Spleen (tissue), 7 donors: ENCODE measurements at regions not wholly inside any gene's neighbourhood (a gene's known extent, or its start where the extent isn't known, plus 50 kb on each side); places are given as distances from the start of the nearest gene placed in this dataset.

ENCODE experiments used
- POLR2A ChIP-seq, 3 donors: fragments of 450-650 bp; IDR thresholded peaks; one replicate each; pipeline ENCODE4 v1.5.1; 2017; ENCODE audit warnings: antibody characterized with exemption in 3 of 3, mild to moderate bottlenecking in 1 of 3
- TF ChIP-seq, protein P1 (sequence below), 11 experiments: fragments of 200-600 bp in 7 of 11; fragments of 450-650 bp in 4 of 11; sonication (generic) in 4 of 11; IDR thresholded peaks in 8 of 11; conservative IDR thresholded peaks in 3 of 11; 1 replicate in 7 of 11; 2 replicates in 4 of 11; pipeline versions ENCODE4 v1.4.0 to v1.8.0; 2016 to 2021; ENCODE audit warnings: antibody characterized with exemption in 11 of 11, inconsistent platforms in 4 of 11, mild to moderate bottlenecking in 1 of 11
- donor health status: DM: no; HTN: no; CAD: no; lungs with moderate emphysema.
- donor health status: DM: no; HTN: no; CAD: no.
- donor health status: DM: no; HTN: no; CAD: no.

DNA sequence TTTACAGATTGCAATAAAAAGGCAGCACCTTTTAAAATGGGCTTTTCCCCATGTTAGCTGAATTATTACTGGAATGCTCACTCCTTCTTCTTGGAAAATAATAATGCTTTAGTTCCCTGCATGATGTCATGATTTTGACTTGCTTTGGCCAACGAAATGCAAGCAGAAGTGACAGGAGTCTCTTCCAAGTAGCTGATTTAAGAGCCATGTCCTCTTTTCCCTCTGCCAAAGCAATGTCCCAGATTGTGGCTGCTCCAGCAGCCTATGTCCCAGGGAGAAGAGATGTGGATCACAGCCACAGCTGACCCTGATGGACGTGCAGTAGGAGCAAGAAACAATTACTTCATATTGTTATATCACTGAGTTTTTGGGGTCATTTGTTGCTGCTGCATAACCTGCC lies 246.6 kb downstream of the HAPSTR1 start:
- no peak for TF ChIP-seq POLR2A (IDR thresholded peaks at IDR 0.05)
- TF ChIP-seq, protein P1, sequence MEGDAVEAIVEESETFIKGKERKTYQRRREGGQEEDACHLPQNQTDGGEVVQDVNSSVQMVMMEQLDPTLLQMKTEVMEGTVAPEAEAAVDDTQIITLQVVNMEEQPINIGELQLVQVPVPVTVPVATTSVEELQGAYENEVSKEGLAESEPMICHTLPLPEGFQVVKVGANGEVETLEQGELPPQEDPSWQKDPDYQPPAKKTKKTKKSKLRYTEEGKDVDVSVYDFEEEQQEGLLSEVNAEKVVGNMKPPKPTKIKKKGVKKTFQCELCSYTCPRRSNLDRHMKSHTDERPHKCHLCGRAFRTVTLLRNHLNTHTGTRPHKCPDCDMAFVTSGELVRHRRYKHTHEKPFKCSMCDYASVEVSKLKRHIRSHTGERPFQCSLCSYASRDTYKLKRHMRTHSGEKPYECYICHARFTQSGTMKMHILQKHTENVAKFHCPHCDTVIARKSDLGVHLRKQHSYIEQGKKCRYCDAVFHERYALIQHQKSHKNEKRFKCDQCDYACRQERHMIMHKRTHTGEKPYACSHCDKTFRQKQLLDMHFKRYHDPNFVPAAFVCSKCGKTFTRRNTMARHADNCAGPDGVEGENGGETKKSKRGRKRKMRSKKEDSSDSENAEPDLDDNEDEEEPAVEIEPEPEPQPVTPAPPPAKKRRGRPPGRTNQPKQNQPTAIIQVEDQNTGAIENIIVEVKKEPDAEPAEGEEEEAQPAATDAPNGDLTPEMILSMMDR (IDR thresholded peaks at IDR 0.05 in 8 of 11, conservative IDR thresholded peaks at IDR 0.05 in 3 of 11) = no peak
